ENCODE measurements at regions not wholly inside any gene's neighbourhood (a gene's known extent, or its start where the extent isn't known, plus 50 kb on each side); places are given as distances from the start of the nearest gene placed in this dataset.

- DNase-seq = no peak
- H3K36me3 ChIP-seq = no peaks in the 10 kb centered on the region
- H3K4me3 ChIP-seq = no peak overlapping the region
- TF ChIP-seq, protein P1, sequence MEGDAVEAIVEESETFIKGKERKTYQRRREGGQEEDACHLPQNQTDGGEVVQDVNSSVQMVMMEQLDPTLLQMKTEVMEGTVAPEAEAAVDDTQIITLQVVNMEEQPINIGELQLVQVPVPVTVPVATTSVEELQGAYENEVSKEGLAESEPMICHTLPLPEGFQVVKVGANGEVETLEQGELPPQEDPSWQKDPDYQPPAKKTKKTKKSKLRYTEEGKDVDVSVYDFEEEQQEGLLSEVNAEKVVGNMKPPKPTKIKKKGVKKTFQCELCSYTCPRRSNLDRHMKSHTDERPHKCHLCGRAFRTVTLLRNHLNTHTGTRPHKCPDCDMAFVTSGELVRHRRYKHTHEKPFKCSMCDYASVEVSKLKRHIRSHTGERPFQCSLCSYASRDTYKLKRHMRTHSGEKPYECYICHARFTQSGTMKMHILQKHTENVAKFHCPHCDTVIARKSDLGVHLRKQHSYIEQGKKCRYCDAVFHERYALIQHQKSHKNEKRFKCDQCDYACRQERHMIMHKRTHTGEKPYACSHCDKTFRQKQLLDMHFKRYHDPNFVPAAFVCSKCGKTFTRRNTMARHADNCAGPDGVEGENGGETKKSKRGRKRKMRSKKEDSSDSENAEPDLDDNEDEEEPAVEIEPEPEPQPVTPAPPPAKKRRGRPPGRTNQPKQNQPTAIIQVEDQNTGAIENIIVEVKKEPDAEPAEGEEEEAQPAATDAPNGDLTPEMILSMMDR (IDR thresholded peaks at IDR 0.05) = no peak
- TF ChIP-seq POLR2A (IDR thresholded peaks at IDR 0.05) = no peak
- WGBS, 2 donors = 80 to 86% methylated on average over 16 to 17 of the region's 20 CpGs
- no peaks in the 10 kb centered on the region for H3K4me1 ChIP-seq
- no peak overlapping the region for H3K27ac ChIP-seq
- H3K27me3 ChIP-seq = no peaks in the 10 kb centered on the region
- H3K9me3 ChIP-seq = peaks cover 0 to 8% (median 0%) of the 10 kb centered on the region in 3 donors
- intact Hi-C loops (cut with DNase I) = no loop called here
These were observed 521.0 kb downstream of the SOX11 start for GRCh38 chr2:6213056-6213780.

- H3K36me3 ChIP-seq = no peaks in the 10 kb centered on the region
- WGBS, 2 donors = 54 to 55% methylated on average over 6 of the region's 6 CpGs
- TF ChIP-seq POLR2A (IDR thresholded peaks at IDR 0.05) = no peak
- TF ChIP-seq, protein P1 (IDR thresholded peaks at IDR 0.05) = no peak
These were observed 522.3 kb downstream of the SOX11 start for GRCh38 chr2:6214471-6214870.

GRCh38 chr2:6215053-6215452, 522.9 kb downstream of the SOX11 start:
- H3K9me3 ChIP-seq = peaks cover 0 to 8% (median 0%) of the 10 kb centered on the region in 3 donors
- H3K27me3 ChIP-seq = no peaks in the 10 kb centered on the region
- intact Hi-C loops (cut with DNase I) = no loop called here
- H3K4me3 ChIP-seq = no peak overlapping the region
- TF ChIP-seq, protein P1 (IDR thresholded peaks at IDR 0.05) = no peak
- no peak for TF ChIP-seq POLR2A (IDR thresholded peaks at IDR 0.05)
- WGBS, 2 donors = 57 to 66% methylated on average over 2 of the region's 2 CpGs
- DNase-seq = no peak
- H3K36me3 ChIP-seq = no peaks in the 10 kb centered on the region
- H3K4me1 ChIP-seq = no peaks in the 10 kb centered on the region
- no peak overlapping the region for H3K27ac ChIP-seq

More at GRCh38 chr2:6214471-6214870, 522.3 kb downstream of the SOX11 start:
- no peak for DNase-seq
- peaks cover 0 to 8% (median 0%) of the 10 kb centered on the region in 3 donors for H3K9me3 ChIP-seq
- H3K27ac ChIP-seq = no peak overlapping the region
- intact Hi-C loops (cut with DNase I) = no loop called here
- no peaks in the 10 kb centered on the region for H3K27me3 ChIP-seq
- H3K4me1 ChIP-seq = no peaks in the 10 kb centered on the region
- no peak overlapping the region for H3K4me3 ChIP-seq

DNA sequence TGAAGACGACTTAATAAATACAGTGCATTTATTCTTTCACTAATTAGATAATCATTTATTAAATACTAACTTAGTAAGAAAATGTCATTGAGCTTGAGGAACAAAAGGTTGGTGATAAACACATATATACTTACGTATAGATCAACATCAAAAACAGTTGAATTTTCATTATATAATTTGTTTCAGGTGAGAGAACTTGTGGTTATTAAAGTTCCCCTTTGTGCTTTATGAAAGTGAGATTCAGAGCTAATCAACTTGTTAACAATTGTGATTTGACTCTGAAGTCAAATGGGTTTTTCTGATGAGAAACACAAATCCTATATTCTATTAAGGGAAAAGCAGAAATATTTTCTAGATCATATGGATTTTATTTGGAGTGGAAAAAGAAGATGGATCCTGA, 524.0 kb downstream of the SOX11 start:
- no peak for TF ChIP-seq POLR2A (IDR thresholded peaks at IDR 0.05)
- TF ChIP-seq, protein P1 (IDR thresholded peaks at IDR 0.05) = no peak
- Histone ChIP-seq H3K27me3 (no peaks in the 10 kb centered on the region), H3K4me1 (no peaks in the 10 kb centered on the region), H3K27ac (no peak overlapping the region), H3K36me3 (no peaks in the 10 kb centered on the region), H3K4me3 (no peak overlapping the region), H3K9me3 (peaks cover 0 to 8% (median 0%) of the 10 kb centered on the region in 3 donors)
- no peak for DNase-seq
- 70 to 78% methylated on average over 2 of the region's 2 CpGs for WGBS, 2 donors
- intact Hi-C loops (cut with DNase I) = no loop called here

DNA sequence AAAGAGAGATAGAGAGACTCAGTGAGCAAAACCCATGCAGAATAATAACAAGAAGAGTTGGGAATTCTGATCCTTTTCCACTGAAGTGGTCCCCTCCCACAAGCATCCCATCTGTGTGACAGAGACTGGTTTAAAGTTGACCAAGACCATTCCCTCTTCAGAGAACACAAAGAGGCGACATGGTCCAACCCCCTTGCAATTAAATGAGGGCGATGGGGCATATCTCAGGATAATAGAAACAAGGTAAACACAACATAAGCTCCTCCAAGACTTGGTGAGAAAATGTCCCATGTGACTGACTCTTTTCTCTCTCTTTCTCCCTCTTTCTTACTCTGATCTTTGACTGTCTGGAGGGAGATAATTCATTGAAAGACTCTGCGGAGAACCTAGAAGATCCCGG, 526.7 kb downstream of the SOX11 start:
- TF ChIP-seq, protein P1 (IDR thresholded peaks at IDR 0.05) = no peak
- no peak for TF ChIP-seq POLR2A (IDR thresholded peaks at IDR 0.05)

More for the DNA sequence above, 526.7 kb downstream of the SOX11 start:
- DNase-seq = no peak
- Histone ChIP-seq H3K27me3 (no peaks in the 10 kb centered on the region), H3K9me3 (peaks cover 0 to 6% (median 0%) of the 10 kb centered on the region in 3 donors), H3K4me3 (no peak overlapping the region), H3K4me1 (no peaks in the 10 kb centered on the region), H3K27ac (no peak overlapping the region), H3K36me3 (no peaks in the 10 kb centered on the region)
- intact Hi-C loops (cut with DNase I) = no loop called here
- WGBS, 2 donors = 80 to 91% methylated on average over 4 of the region's 4 CpGs

Data from esophagus squamous epithelium (tissue), 5 donors.